HG02852 (cell line): ENCODE measurements at regions not wholly inside any gene's neighbourhood (a gene's known extent, or its start where the extent isn't known, plus 50 kb on each side); places are given as distances from the start of the nearest gene placed in this dataset.
"Not testable (repeated sequence)": the region's sequence is repeated elsewhere in the genome, so short reads cannot be mapped to it uniquely, and the experiment has no call there.

Experiments used
- ATAC-seq: cut with Tn5 transposase; IDR thresholded peaks from one replicate; pipeline ENCODE4 v1.9.1; 2021; ENCODE audit warnings: mild to moderate bottlenecking, moderate library complexity; ENCODE audit not compliant: unreplicated experiment

GRCh38 chr3:18988614-18989229, 159.6 kb upstream of the KCNH8 start:
- no peak for ATAC-seq

- ATAC-seq, result no peak
Observed at GRCh38 chr3:18987862-18988447, 160.4 kb upstream of the KCNH8 start.

GRCh38 chr3:18987070-18987469, 161.2 kb upstream of the KCNH8 start:
- no peak for ATAC-seq

- no peak for ATAC-seq
Observed at GRCh38 chr3:18982920-18983319, 165.4 kb upstream of the KCNH8 start.

GRCh38 chr3:18976102-18976501, 172.2 kb upstream of the KCNH8 start:
- not testable (repeated sequence) for ATAC-seq

GRCh38 chr3:18968120-18968519, 180.2 kb upstream of the KCNH8 start:
- ATAC-seq, result no peak

GRCh38 chr3:18965781-18966180, 182.5 kb upstream of the KCNH8 start:
- ATAC-seq, result no peak

- no peak for ATAC-seq
Observed at GRCh38 chr3:18964640-18965039, 183.7 kb upstream of the KCNH8 start.

- ATAC-seq, result no peak
Observed at GRCh38 chr3:18951333-18951732, 197.0 kb upstream of the KCNH8 start.

- ATAC-seq, result no peak
Observed at GRCh38 chr3:18946524-18946923, 201.8 kb upstream of the KCNH8 start.

GRCh38 chr3:18937574-18937973, 210.7 kb upstream of the KCNH8 start:
- peak; percentile 93 for ATAC-seq

GRCh38 chr3:18919158-18919557, 229.2 kb upstream of the KCNH8 start:
- ATAC-seq, result no peak

GRCh38 chr3:18917923-18918322, 230.4 kb upstream of the KCNH8 start:
- no peak for ATAC-seq

GRCh38 chr3:18902081-18902793, 246.1 kb upstream of the KCNH8 start:
- no peak for ATAC-seq

- ATAC-seq, result no peak
Observed at GRCh38 chr3:18901571-18901970, 246.7 kb upstream of the KCNH8 start.

GRCh38 chr3:18900994-18901393, 247.3 kb upstream of the KCNH8 start:
- peak; percentile 93 for ATAC-seq

- no peak for ATAC-seq
Observed at GRCh38 chr3:18898911-18899310, 249.4 kb upstream of the KCNH8 start.

- no peak for ATAC-seq
Observed at GRCh38 chr3:18892756-18893155, 255.6 kb upstream of the KCNH8 start.

- ATAC-seq, result no peak
Observed at GRCh38 chr3:18892047-18892446, 256.3 kb upstream of the KCNH8 start.

- no peak for ATAC-seq
Observed at GRCh38 chr3:18891641-18892040, 256.7 kb upstream of the KCNH8 start.

- ATAC-seq, result no peak
Observed at GRCh38 chr3:18890449-18890848, 257.9 kb upstream of the KCNH8 start.

- ATAC-seq, result no peak
Observed at GRCh38 chr3:18888819-18889218, 259.5 kb upstream of the KCNH8 start.
